HG02938 (cell line): ENCODE measurements at regions not wholly inside any gene's neighbourhood (a gene's known extent, or its start where the extent isn't known, plus 50 kb on each side); places are given as distances from the start of the nearest gene placed in this dataset.

Experiments used
- ATAC-seq: cut with Tn5 transposase; IDR thresholded peaks from one replicate; pipeline ENCODE4 v1.9.1; 2021; ENCODE audit warnings: mild to moderate bottlenecking, moderate library complexity; ENCODE audit not compliant: unreplicated experiment

GRCh38 chr5:167565189-167565954, 726.1 kb upstream of the WWC1 start:
- no peak for ATAC-seq

GRCh38 chr5:167570431-167570830, 721.0 kb upstream of the WWC1 start:
- no peak for ATAC-seq

- ATAC-seq: no peak
Measured at GRCh38 chr5:167571824-167572223, 719.6 kb upstream of the WWC1 start.

DNA sequence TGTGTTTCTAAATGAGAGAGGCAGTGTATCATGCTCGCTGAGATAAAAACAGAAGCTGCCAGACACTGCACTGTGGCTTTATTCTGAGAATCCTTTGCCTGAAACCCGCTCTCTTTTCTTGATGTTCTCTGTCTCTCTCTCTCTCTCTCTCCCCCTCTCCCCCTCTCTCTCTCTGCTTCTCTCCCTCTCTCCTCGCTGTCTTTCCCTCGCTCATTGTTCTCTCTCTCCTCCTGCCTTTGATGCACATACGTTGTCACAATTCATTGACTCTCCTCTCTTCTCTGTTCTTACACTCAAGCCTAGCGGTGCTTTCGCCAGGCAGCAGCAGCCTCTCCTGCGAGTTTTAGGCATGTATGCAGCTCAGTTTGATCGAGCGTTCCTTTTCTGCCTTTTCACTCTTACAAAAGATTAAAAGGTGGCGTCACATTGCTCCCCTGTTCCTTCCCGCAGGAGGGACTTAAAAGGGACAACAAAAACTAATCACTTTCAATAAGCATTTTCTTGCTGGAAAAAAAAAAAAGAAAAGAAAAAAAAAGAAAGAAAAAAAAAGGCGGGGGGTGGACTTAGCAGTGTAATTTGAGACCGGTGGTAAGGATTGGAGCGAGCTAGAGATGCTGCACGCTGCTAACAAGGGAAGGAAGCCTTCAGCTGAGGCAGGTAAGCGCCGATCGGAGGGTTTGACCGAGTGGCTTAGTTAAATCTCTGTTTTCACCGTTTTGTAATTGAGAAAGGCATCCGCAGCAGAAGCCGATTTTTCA, 717.9 kb upstream of the WWC1 start:
- no peak for ATAC-seq

GRCh38 chr5:167574464-167574863, 717.0 kb upstream of the WWC1 start:
- no peak for ATAC-seq

- ATAC-seq: no peak
Measured at GRCh38 chr5:167575330-167575729, 716.1 kb upstream of the WWC1 start.

DNA sequence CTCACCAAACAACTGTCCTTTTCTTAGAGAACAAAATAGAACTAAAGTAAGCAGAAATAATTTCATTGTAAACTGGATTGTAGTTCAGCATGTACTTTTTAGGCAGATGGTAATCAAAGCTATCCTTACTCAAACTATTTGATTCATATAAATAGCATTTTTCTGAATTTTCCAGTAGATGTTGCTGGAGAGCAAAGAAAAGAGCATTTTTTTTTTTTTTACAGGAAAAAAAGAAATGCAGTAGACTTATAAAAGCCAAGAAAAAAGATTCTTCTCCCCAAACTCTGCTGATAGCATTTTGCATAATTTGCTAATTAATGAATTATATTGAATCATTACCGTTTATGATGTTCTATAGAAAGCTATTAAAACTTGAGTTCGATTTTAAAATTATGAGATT, 715.3 kb upstream of the WWC1 start:
- no peak for ATAC-seq

DNA sequence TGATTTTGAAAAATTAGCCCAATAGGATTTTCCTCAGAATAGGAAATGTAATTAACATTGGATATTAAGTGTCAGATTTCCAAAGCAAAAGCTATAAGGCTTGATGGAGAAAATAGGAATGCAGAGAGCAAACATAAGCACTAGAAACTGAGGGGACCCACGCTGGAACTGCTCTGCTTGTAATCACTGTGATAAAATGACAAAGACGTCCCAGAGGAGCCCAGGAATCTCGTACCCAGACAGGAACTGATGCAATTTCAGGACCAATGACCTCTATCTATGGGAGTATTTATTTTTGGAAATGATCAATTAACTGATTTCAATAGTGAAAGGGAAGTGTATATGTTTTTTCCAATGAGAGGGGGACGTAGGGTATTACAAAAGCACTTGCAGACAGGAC, 714.5 kb upstream of the WWC1 start:
- no peak for ATAC-seq

GRCh38 chr5:167577616-167578015, 713.8 kb upstream of the WWC1 start:
- no peak for ATAC-seq

DNA sequence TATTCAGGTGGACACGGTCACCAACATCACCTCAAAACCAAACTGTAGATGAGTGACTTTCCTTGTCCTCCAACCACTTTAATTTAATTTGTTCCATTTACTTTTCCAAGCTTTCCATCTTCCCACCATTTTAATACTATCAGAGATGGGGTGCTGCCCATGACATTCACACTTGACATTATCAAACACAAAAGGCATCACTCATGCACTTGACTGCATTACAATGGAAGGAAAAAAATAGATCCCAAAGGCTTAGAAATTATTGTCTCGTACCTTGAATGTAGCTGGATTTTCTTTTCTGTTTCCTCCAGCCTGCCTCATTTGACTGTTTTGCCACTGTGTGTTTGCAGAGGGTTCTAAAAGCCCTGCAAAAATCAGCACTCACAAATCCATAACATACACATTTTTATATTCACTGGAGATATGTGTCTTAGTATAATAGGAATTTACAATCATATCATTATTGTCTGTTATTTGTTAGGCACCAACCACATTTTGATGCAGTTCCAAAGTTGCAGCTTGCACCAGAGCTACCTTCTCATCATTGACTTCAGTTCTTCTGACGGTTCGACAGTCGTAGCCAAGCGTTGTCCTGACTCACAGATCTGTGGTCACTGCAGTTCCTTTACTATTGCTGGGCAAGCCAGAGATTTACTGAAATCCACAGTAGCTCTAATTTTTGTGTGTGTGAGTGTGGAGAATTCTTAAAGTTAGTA, 712.3 kb upstream of the WWC1 start:
- ATAC-seq: no peak

GRCh38 chr5:167579693-167580055, 711.8 kb upstream of the WWC1 start:
- no peak for ATAC-seq

- ATAC-seq: no peak
Measured at GRCh38 chr5:167580608-167581007, 710.8 kb upstream of the WWC1 start.

- no peak for ATAC-seq
Measured at GRCh38 chr5:167582283-167582682, 709.2 kb upstream of the WWC1 start.

GRCh38 chr5:167582886-167583285, 708.6 kb upstream of the WWC1 start:
- ATAC-seq: no peak

DNA sequence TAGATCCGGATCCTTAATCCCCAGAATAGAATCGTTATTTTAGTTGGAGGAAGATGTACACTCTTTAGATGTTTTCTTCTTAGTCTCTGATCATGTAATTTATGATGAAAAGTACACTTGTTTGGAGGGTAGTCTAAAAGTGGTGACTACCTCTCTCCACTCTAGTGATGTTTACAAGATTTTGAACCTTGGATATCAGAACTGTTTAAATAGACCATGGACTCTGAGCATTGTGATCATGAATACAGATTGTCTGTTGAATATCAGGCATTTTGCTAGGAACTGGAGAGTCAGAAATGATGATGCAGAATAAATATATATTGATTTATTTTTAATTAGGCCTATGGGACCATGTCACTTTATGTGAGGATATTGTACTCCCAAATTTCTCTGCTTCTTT, 706.3 kb upstream of the WWC1 start:
- no peak for ATAC-seq

- no peak for ATAC-seq
Measured at GRCh38 chr5:167587772-167588437, 703.5 kb upstream of the WWC1 start.

- ATAC-seq: no peak
Measured at GRCh38 chr5:167592114-167592513, 699.3 kb upstream of the WWC1 start.

DNA sequence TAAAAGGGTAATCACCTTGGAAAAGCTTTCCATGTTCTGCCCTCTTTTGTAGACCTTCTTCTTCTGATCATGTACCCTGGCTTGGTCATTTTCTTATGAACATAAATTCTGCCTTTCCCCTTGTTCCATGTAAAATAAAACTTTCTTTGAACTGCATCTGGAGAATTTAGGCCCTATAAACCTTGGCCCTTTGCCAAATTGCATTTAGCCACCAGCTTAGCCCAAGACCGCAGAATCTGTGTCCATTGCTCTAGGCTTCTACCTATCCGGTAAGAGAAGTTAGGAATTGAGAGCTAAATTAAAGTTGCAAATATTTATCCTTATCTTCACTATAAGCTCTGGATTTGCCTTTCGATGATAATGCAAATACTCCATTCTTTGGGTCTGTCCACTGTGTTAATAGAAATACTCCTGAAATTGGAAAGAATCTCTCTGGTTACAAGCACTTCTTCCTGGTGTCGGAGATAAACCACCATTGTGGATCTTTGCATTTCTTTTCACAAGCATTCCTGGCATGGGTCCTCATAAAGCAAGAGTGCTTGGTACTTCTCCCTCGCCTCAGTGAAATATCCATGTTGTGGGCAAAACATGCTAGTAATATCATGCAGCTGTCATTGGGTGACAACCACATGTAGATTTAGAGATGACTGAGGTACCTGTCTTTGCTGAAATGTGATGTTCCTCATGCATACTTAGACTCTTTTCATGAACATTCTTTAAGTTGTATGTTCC, 698.0 kb upstream of the WWC1 start:
- no peak for ATAC-seq

DNA sequence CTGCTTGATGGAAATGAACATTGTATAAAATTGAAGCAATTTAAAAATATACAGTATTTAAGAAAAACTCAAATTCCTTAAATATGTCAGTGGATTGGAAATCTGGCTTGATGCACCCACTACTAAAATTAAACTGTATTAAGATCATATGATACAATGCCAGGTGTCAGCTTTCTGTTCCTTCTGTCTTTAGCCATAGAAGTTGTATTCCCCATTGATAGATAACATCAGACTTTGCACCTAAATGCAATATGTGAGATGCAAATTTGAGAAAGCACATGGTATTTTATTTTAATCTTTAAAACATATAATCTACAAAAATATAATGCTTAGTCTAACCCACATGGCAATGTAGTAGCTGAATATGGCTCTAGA, 697.4 kb upstream of the WWC1 start:
- ATAC-seq: no peak

DNA sequence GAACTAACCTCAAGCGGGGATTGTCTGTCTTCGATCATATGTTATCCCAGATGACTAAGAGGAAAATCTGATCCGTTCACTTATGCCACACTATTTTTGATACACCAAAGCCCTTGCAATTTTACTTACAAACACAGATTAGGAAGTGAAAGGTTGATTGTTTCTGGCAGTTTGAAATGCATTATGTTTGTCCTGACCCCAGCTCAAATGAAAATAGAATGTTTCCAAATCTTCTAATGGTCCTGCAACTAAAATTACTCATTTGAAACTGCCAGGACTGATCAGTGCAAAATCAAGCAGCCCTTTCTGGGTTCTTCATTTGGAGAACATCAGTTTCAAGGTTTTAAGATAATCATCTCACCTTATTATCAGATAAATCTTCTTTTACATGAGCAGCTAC, 696.7 kb upstream of the WWC1 start:
- no peak for ATAC-seq

- no peak for ATAC-seq
Measured at GRCh38 chr5:167595196-167595595, 696.2 kb upstream of the WWC1 start.
